K562 (cell line): ENCODE measurements at regions not wholly inside any gene's neighbourhood (a gene's known extent, or its start where the extent isn't known, plus 50 kb on each side); places are given as distances from the start of the nearest gene placed in this dataset.

Experiments used
- ATAC-seq: fragments of 200-7000 bp; cut with Tn5 transposase; 3 replicates; pipeline ENCODE4 v1.9.1; 2020; ENCODE audit warnings: moderate library complexity
- BruUV-seq: library from RNA; stranded (reverse); fragments of 400-500 nt; replicated peaks from 2 replicates; lab custom pipeline; 2021; lab: Mats Ljungman, UMichigan
- CTCF ChIA-PET: fragments of 300-600 bp; formaldehyde crosslinking; extraction: SDS; loops from one replicate; lab custom pipeline; 2021; ENCODE audit warnings: low intra/inter-chr PET ratio; lab: Yijun Ruan, JAX
- POLR2A ChIA-PET: fragments of 300-600, 350-650 bp; sonication (Branson Sonifier 250); formaldehyde crosslinking; extraction: SDS; loops from one replicate; lab custom pipeline; 2021; ENCODE audit warnings: antibody characterized with exemption, inconsistent platforms; lab: Yijun Ruan, JAX
- DNase-seq, 4 experiments: peaks; one replicate each; pipeline versions ENCODE4 v3.0.0 to v3.0.0-alpha.2; 2011 to 2018; ENCODE audit warnings: low spot score in 3 of 4, mixed read lengths in 3 of 4; ENCODE audit errors: extremely low read depth in 1 of 4
- FAIRE-seq: peaks from 2 replicates; lab custom pipeline; 2011; peaks lifted over from hg19 to GRCh38; lab: Jason Lieb, UNC
- H2AFZ ChIP-seq: 2 replicates; pipeline ENCODE4 v1.6.0; 2011; ENCODE audit warnings: low read depth, low read length, control low read depth, inconsistent platforms
- H3K27ac ChIP-seq: fragments of 200-600 bp; 3 replicates; pipeline ENCODE4 v1.8.0; 2011; ENCODE audit warnings: low read depth, mild to moderate bottlenecking, control low read depth, inconsistent platforms, low read length, moderate library complexity, mixed read lengths; ENCODE audit errors: extremely low read depth
- H3K27me3 ChIP-seq, 2 experiments: fragments of 300-600 bp in 1 of 2; 2 replicates in 1 of 2; 3 replicates in 1 of 2; pipeline versions ENCODE4 v1.6.0 to v1.8.0; 2011; ENCODE audit warnings: inconsistent platforms in 2 of 2, low read length in 2 of 2, mild to moderate bottlenecking in 1 of 2, mixed read lengths in 1 of 2, moderate library complexity in 1 of 2; ENCODE audit not compliant: control insufficient read depth in 2 of 2, insufficient read depth in 2 of 2
- H3K36me3 ChIP-seq: fragments of 300-600 bp; 3 replicates; pipeline ENCODE4 v1.8.0; 2011; ENCODE audit warnings: mild to moderate bottlenecking, low read length, inconsistent platforms; ENCODE audit not compliant: control insufficient read depth, insufficient read depth
- H3K4me1 ChIP-seq, 2 experiments: fragments of 200-600 bp in 1 of 2; replicated peaks in 1 of 2; 2 replicates in 1 of 2; 3 replicates in 1 of 2; pipeline versions ENCODE4 v1.5.1 to v1.8.0; 2011; ENCODE audit warnings: inconsistent platforms in 2 of 2, low read length in 2 of 2, mild to moderate bottlenecking in 1 of 2, mixed read lengths in 1 of 2, moderate library complexity in 1 of 2; ENCODE audit not compliant: control insufficient read depth in 2 of 2, insufficient read depth in 2 of 2
- H3K4me2 ChIP-seq: 2 replicates; pipeline ENCODE4 v1.6.1; 2011; ENCODE audit warnings: low read length, control low read depth, inconsistent platforms, mixed read lengths; ENCODE audit not compliant: insufficient read depth
- H3K4me3 ChIP-seq: fragments of 200-600 bp; sonication (generic), shearing (Covaris generic); 2 replicates; pipeline ENCODE4 v1.5.1; 2016; ENCODE audit warnings: control low read depth, inconsistent platforms
- H3K79me2 ChIP-seq: fragments of 200-600 bp; 3 replicates; pipeline ENCODE4 v1.8.0; 2011; ENCODE audit warnings: low read length, inconsistent platforms; ENCODE audit not compliant: control insufficient read depth, insufficient read depth
- H3K9ac ChIP-seq, 2 experiments: 2 replicates each; pipeline versions ENCODE4 v1.6.0 to v1.6.1; 2011; ENCODE audit warnings: low read depth in 2 of 2, low read length in 2 of 2, control low read depth in 1 of 2, inconsistent platforms in 1 of 2, mild to moderate bottlenecking in 1 of 2, mixed read lengths in 1 of 2; ENCODE audit not compliant: insufficient read depth in 1 of 2
- H3K9me1 ChIP-seq: one replicate; pipeline ENCODE4 v1.6.0; 2011; ENCODE audit warnings: inconsistent platforms, mild to moderate bottlenecking, low read length, moderate library complexity; ENCODE audit not compliant: control insufficient read depth, insufficient read depth
- H3K9me3 ChIP-seq: replicated peaks from 2 replicates; pipeline ENCODE4 v1.5.1; 2011; ENCODE audit warnings: low read depth, low read length, inconsistent platforms; ENCODE audit not compliant: control insufficient read depth, insufficient read depth
- H4K20me1 ChIP-seq: replicated peaks from 2 replicates; pipeline ENCODE4 v1.6.1; 2011; ENCODE audit warnings: low read length, inconsistent platforms, mixed read lengths; ENCODE audit not compliant: control insufficient read depth, insufficient read depth
- CEBPB ChIP-seq: fragments of 450-650 bp; IDR thresholded peaks from 2 replicates; pipeline ENCODE4 v1.6.1; 2016; ENCODE audit warnings: missing genetic modification characterization, missing compliant biosample characterization
- CEBPG ChIP-seq, 3 experiments: fragments of 200-800 bp in 1 of 3; sonication (Bioruptor generic) in 1 of 3; sonication (generic) in 1 of 3; formaldehyde crosslinking in 1 of 3; IDR thresholded peaks in 2 of 3; conservative IDR thresholded peaks in 1 of 3; 2 replicates each; pipeline versions ENCODE4 v1.6.1 to v1.8.0; 2016 to 2022; ENCODE audit warnings: missing compliant biosample characterization in 2 of 3, missing genetic modification characterization in 2 of 3, mild to moderate bottlenecking in 1 of 3, missing genetic modification reagents in 1 of 3
- HNRNPK ChIP-seq: fragments of 200-400 bp; formaldehyde crosslinking; IDR thresholded peaks from one replicate; pipeline ENCODE4 v1.6.1; 2018; ENCODE audit warnings: mild to moderate bottlenecking, low read depth, low read length; ENCODE audit not compliant: poor library complexity, severe bottlenecking
- SFPQ ChIP-seq: fragments of 200-400 bp; formaldehyde crosslinking; IDR thresholded peaks from 2 replicates; pipeline ENCODE4 v1.6.1; 2017; ENCODE audit warnings: mild to moderate bottlenecking, low read depth, low read length, moderate library complexity
- ZNF3 ChIP-seq: fragments of 250-450 bp; sonication (Bioruptor Pico); IDR thresholded peaks from 2 replicates; pipeline ENCODE4 v1.5.0; 2021; ENCODE audit warnings: mild to moderate bottlenecking, moderate library complexity
- WGBS: fragments of 100-300 bp; shearing (Covaris generic); methylation state at CpG from one replicate; pipeline ENCODE4 v1.1.6; 2016; ENCODE audit warnings: low coverage, mixed read lengths; ENCODE audit not compliant: insufficient coverage; ENCODE audit errors: missing lambda C conversion rate; 5-methylcytosine and 5-hydroxymethylcytosine counted together
- in situ Hi-C: fragments of 300-500 bp; cut with MboI; formaldehyde crosslinking; loops from 4 replicates; pipeline ENCODE4 v1.15.0; 2018; ENCODE audit warnings: inconsistent platforms, mixed read lengths
- intact Hi-C: fragments of 100-400 bp; cut with micrococcal nuclease; formaldehyde crosslinking; loops from 2 replicates; pipeline ENCODE4 v1.14.2; 2022

GRCh38 chr2:145407-145806 is 99.1 kb upstream of the FAM110C start:
- DNase-seq (no peak), FAIRE-seq (no peak), ATAC-seq (no peak)
- no peaks in the 10 kb centered on the region for H3K79me2 ChIP-seq
- 6% methylated on average over 2 of the region's 2 CpGs for WGBS
- in situ Hi-C loops = no loop called here
- no peaks in the 10 kb centered on the region for H3K36me3 ChIP-seq
- no peak overlapping the region for H3K27ac ChIP-seq
- H3K9ac ChIP-seq = no peak overlapping the region
- BruUV-seq = no TSS peak
- ChIA-PET POLR2A (interaction anchor here (0.6 kb wide), 1 partner anchor 62 kb away, joined by 6 read pairs; no protein-coding TSS in a partner anchor), CTCF (no interaction called here)
- TF ChIP-seq ZNF3 (CRISPR knock-in tag) (no peak), CEBPG (CRISPR knock-in tag; IDR thresholded peaks at IDR 0.05) (no peak), CEBPG (tag; conservative IDR thresholded peaks at IDR 0.05 in 1 of 2, IDR thresholded peaks at IDR 0.05 in 1 of 2) (peak in 1 of 2 experiments; percentile 23; a peak in 1 of 4 replicates), HNRNPK (no peak), SFPQ (no peak), CEBPB (peak; percentile 30; the same call in 1 of the 2 replicates)
- intact Hi-C loops = no loop called here
- H3K9me3 ChIP-seq = no peaks in the 10 kb centered on the region
- H3K9me1 ChIP-seq = no peaks in the 10 kb centered on the region
- H3K27me3 ChIP-seq = peaks cover 2% of the 10 kb centered on the region in 2 experiments; a peak in 3 of 5 replicates
- H4K20me1 ChIP-seq = no peaks in the 10 kb centered on the region
- no peak overlapping the region for H2AFZ ChIP-seq
- H3K4me3 ChIP-seq = no peak overlapping the region
- no peaks in the 10 kb centered on the region for H3K4me1 ChIP-seq
- no peak overlapping the region for H3K4me2 ChIP-seq
